Activated CD8-positive, alpha-beta memory T cell treated with anti-CD3 and anti-CD28 coated beads for 4 hours (primary cell): ENCODE measurements at regions not wholly inside any gene's neighbourhood (a gene's known extent, or its start where the extent isn't known, plus 50 kb on each side); places are given as distances from the start of the nearest gene placed in this dataset.
"Not testable (repeated sequence)": the region's sequence is repeated elsewhere in the genome, so short reads cannot be mapped to it uniquely, and the experiment has no call there.

Experiments used
- DNase-seq, 2 donors: peaks; one replicate each; pipeline ENCODE4 v3.0.0-alpha.2; 2020; ENCODE audit warnings: low read depth in 2 of 2

DNA sequence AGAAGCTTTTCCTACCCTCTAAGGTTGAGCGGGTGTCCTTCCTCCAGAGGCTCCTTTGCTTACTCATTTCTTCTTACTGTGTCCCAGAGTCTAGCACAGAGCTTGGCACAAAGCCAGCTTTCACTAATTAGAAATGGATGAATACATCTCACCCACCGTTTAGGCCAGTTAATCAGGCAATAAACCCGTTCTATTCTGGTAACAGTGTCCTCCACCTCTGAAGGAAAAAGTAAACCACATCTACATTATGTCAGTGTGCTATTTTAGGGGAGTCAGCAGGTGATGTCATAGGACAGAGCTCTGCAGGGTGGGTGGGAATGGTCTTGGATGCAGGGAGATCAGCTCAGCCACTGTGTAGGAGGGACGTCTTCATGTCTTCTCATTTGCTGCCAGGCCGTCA lies 109.2 kb downstream of the OSTF1 start:
- DNase-seq, result no peak

DNA sequence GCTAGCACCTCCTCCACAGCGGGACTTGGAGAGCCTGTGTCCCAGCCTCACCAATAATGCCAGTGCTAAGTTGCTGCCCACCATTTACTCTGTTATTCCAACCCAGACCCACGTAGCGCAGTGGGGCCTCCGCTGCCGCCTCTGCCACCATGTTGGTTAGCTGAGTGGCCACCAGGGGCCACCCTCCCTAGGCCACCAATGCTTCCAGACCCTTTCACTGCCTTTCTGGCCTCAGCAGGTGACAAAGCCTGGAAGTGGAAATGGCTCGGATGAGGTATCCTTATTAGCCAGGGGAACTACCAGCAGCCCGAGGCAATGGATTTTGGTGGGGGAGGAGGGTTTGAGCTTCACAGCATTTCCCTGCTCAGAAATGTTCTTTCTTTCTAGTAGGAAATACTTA lies 110.1 kb downstream of the OSTF1 start:
- DNase-seq, result no peak

DNA sequence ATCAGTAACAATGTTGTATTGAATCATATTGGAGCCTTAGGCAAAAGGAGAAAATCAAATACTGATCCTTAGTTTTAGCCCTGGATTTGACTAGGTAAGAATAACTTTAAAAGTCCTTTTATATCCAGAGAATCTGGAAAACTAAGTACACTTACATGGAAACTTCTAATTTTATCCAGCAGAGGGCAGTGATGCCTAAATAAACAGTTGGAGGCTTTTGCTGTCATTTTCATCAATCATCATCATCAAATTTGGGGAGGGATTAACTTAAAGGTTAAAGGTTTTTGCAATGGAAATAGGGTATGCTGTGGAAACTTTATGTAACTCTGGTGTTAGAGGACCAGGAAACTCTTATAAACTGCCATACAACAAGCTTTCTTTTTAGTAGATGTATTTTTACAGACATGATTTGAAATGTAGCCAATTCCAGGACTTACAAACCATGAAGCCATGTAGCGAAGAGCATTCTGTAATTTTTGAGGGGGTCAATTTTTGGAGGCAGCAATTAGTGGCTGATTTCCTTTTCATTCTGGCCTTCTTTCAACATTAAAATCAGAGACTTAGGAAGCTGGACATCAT lies 112.7 kb downstream of the OSTF1 start:
- no peak for DNase-seq

DNA sequence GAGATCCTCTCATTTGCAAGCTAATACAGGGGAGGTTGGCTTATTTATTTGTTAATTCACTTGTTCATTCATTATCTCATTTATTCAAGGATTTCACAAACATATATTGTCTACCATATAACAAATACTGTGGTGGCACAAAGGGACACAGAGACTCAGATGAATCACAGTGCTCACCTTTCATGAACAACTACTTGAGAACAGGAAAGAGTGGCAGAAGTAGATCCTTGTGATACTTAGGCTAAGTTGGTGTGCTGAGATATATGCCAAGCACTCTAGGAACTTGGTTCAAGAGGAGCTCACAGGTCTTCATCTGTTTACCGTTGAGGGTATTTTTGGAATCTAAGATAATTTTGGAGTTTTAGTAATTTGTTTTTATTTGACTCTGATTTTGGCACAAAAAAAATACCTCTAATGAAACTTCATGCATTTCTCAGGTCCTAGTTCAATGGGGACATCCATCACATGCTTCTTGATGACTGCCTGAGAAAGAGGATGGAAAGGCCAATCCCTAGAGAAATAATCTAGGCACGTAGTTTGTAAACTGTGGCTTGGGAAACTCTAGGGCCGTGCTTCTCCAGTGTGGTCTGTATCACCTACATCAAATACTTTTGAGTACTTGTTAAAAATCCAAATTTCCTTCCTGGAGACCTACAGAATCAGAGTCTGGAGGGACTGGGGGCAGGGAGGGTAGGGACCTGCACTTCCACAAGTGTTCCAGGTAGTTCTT lies 113.3 kb downstream of the OSTF1 start:
- no peak for DNase-seq

DNA sequence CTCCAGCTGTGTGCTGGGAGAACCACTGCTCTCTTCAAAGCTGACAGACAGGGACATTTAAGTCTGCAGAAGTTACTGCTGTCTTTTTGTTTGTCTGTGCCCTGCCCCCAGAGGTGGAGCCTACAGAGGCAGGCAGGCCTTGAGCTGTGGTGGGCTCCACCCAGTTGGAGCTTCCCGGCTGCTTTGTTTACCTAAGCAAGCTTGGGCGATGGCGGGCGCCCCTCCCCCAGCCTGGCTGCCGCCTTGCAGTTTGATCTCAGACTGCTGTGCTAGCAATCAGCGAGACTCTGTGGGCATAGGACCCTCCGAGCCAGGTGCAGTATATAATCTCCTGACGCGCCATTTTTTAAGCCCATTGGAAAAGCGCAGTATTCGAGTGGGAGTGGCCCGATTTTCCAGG lies 119.7 kb downstream of the OSTF1 start:
- DNase-seq, result not testable (repeated sequence)

DNA sequence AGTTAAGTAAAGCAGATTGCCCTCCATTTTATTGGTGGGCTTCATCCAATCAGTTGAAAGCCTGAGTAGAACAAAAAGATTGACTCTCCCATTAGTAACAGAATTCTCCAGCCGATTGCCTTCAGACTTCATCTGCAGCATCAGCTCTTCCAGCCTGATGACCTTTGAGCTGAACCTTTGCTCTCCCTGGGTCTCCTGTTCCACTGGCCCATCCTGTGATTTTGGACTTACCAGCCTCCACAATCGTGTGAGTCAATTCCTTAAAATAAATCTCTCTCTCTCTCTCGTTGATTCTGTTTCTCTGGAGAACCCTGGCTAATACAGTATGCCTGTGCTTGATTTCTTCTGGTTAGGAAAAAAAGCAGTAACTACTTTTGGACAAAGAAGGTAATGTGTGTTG lies 121.9 kb downstream of the OSTF1 start:
- no peak for DNase-seq

DNA sequence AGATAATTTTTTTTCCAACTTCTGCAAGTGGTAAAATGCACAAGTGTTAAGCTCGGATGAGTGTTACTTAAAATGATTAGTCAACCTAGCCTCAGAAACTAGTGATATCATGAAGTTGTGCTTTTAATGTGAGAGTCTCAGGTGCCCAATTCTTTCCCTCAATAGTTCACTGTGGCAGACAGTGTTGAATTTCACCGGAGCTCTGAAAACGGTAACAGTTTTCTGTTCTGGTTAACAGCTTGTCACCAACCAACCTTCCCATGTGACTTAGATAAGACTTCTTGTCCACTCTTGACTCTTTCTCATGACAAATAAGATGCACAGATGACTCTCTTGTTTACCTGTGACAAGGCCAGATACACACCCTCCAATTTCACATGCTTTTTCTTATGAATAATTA lies 125.5 kb downstream of the OSTF1 start:
- no peak for DNase-seq

DNA sequence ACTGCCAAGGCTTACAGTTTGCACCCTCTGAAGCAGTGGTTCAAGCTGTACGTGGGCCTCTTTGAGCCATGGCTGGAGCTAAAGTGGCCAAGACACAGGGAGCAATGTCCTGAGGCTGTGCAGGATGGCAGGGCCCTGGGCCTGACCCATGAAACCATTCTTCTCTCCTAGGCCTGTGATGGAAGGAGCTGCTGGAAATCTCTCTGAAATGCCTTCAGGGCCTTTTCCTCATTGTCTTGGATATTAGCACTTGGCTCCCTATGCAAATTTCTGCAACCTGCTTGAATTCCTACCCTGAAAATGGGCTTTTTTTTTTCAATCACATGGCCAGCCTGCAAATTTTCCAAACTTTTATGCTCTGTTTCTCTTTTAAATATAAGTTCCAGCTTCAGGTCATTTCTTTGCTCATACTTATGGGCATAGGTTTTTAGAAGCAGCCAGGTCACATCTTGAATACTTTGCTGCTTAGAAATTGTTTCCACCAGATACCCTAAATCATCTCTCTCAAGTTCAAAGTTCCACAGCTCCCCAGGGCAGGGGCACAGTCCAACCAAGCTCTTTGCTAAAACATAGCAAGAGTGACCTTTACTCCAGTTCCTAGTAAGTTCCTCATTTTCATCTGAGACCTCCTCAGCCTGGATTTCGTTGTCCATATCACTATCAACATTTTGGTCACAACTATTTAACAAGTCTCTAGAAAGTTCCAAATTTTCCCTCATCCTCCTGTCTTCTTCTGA lies 138.3 kb downstream of the OSTF1 start:
- DNase-seq, result no peak

DNA sequence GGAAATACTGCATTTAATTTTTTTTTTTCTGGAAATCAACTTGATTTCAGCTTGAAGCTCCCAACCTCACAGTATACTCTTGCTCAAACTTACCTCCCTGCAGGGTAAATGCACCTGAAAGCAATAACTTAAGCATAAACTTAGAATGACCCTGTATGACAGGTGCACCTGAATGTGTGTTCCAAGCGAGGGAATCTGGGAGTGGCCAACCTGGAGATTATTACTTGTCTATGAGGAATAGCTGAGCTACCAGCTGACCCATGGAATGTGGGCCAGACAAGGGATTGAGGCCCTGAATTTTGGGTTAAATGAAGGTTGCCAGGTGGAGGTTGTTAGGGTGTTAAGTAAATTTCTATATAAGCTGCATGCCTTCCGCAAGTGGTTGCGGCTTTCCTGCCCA lies 140.6 kb downstream of the OSTF1 start:
- DNase-seq, result no peak

DNA sequence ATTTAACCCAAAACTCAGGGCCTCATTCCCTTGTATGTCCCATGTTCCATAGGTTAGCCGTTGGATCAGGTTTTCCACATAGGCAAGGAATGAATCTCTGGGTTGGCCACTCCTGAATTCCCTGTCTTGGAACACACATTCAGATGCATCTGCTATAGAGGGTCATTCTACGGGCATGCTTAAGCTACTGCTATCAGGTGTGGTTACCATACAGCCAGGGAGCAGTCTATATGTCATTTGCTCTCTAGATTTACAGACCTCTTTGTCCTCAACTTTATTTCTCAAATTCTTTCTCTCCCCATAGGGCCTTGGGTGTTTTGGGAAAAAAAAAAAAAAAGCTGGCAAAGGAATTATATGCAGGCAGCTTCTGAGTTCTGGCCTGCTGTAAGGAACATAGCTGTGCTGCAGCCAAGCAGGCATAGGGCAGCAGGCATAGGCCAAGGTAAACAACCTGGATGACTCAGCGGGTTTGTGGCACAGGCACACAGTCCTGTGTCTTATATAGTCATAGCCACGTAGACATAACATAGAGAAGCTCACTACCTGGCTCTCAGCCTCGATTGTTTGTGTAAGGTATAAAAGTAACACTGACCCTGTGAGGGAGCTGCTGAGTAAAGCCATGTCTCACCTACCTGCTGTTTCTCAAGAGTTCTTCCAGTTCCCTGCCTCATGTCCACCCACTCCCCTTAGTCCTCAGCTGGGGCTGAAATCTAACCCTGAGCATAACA lies 141.5 kb downstream of the OSTF1 start:
- DNase-seq, result no peak

DNA sequence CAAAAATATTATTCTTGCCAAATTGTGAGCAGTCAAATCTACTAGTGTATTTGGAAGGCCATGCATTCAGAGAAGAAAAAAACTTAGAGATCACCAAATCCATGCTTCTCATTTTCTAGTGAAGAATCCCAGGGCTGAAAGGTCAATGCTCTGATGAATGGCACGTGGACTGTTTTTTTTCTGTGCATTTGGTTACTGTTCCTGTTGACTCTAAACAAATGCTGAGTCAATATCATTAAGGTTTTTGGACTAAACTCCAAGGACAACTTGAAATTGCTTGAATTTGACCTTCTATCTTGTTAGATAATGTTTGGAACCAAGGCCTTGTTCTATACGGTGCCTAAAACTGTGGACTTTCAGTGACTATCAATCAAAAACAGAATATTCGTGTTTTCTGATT lies 142.2 kb downstream of the OSTF1 start:
- DNase-seq, result no peak

DNA sequence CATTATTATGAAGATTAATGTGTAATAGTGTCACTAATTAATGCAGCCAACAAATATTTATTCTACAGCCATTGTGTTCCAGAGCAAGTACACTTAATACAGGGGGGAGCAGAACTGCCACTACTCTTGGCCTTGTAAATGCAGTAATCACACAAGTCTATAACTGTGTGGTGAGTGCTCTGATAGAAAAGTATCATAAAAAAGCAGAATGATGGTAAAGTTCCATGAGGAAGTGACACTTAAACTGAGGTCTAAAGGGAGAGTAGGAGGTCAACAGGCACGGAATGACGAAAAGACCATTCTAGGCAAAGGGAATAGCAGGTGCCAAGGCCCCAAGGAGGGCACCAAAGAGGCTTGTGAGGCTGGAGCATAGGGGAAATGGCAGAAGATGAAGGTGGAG lies 142.9 kb downstream of the OSTF1 start:
- no peak for DNase-seq

DNA sequence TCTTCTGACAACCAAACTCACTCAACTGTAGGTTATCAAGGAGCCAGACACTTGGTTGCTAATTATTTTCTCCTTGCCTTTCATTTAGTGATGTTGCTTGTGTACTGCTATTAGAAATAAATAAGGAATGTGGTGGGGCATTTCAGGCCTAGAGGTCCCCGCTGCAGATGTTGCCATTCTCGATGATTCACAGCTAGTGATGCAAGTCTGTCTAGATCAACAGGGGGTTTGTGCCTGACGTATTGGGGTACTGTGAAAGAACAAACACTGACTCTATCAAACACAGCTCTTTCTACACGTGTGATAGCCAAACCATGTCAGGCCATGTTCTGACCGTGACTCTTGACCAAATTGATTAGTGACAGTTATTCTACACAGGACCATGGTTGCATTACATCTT lies 144.7 kb downstream of the OSTF1 start:
- DNase-seq, result no peak

DNA sequence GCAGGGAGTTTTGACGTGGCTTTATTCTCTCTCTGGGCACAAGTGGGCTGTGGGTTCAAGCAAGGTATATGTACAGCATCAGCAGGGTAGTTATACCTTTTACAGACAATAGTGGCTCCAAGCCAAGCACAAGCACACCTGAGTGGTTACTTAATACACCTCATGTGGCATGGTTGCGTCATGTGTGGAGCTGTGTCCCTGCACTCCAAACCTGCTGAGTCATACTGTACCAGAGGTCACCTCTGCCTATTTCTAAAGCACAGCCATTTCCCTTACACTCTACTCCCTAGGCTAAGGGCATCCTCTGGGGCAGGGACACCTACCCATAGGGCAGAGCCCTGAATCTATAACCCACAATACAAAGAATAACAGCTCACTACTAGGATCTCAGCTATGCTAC lies 147.3 kb downstream of the OSTF1 start:
- DNase-seq, result no peak

DNA sequence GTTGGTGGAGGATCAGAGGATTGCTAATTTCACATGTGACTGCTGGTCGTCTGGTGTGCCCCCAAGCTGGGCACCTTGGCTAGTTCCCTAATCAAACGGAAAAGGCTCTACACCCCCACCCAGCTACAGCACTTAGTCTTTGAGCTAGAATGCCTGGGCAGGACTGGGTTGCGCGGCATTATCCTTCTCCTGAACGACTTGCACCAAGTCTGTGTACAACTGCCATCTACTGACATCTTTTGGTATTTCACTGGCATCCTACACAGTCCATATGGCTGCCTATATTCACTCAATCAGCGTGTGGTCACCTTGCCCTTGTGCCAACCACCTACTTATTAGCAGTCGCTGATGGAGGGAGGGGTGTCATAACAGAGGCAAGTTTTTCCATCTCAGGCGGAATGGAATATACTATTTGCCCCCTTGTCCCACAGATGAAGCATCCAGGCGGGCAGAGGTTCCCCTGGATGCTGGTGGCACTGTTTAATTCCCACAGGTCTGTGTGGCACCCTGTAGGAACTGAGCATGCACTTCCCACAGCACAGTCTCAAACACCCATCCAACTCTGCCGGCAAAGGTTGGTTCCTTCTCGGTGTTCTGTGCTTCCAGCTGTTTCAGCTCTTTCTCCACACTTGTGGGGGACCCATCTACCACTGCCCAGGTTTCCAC lies 150.1 kb downstream of the OSTF1 start:
- DNase-seq, result peak in 1 of 2 donors; percentile 3

DNA sequence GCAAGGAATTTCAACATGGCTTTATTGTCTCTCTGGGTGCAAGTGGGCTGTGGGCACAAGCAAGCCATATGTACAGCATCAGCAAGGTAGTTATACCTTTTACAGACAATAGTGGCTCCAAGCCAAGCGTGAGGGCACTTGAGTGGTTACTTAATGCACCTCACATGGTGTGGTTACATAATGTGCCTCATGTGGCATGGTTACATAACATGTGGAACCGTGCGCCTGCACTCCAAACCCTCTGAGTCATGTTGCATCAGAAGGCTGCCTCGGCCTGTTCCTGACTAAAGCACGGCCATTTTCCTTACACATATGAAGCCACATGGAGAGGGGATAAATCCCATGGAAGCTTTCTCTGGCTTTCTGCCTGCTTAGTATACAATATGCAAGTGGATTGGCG lies 150.9 kb downstream of the OSTF1 start:
- no peak for DNase-seq

DNA sequence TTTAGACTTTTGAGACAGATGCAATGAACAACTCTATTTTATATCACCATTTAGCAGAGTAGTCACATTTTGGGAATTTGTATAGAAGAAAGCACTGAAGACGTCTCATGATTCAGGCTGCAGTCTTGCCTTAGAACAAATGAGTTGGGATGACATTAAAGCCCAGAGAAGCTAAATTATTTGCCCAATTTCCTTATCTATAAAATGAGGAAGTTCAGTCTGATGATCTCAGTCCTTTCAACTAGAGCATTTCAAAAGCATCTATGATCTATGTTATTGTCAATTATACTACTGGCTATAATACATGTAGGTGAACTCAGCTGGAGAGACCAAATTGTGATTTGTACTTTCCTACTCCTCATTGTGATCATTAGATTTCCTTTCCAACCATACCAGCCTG lies 154.1 kb downstream of the OSTF1 start:
- no peak for DNase-seq

DNA sequence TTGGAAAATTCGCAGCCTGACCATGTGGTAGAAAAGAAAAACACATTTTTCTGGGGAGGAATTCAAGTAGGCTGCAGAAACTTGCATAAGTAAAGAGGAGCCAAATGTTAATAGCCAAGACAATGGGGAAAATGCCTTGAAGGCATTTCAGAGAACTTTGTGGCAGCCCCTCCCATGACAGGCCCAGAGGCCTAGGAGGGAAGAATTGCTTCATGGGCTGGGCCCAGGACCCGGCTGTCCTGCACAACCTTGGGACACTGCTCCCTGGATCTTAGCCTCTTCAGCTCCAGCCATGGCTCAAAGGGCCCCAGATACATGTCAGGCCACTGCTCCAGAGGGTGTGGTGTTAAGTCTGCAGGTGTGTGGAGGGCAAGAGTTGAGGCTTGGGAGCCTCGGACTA lies 158.6 kb downstream of the OSTF1 start:
- no peak for DNase-seq

DNA sequence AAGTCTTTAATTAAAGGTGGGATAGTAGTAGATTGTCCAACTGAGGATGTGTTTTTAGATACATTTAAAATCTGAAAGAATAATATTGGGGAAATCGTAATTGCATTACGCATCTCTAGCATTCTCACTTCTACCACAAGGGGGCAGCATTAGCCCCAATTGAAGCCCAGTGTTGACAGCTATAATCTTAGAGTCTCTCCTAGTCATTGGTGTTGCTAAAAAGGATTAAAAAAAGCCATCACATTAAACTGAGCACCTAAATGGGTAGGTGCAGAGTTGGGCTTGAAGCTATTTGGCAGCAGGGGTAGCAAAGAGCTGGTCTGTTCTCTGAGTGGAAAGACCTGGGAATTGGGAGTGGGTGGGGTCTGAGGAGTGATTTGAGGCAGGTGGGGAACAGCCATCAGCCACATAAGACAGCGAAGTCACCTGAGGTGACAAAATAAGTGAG lies 177.2 kb downstream of the OSTF1 start:
- peak in 1 of 2 donors; percentile 6 for DNase-seq

DNA sequence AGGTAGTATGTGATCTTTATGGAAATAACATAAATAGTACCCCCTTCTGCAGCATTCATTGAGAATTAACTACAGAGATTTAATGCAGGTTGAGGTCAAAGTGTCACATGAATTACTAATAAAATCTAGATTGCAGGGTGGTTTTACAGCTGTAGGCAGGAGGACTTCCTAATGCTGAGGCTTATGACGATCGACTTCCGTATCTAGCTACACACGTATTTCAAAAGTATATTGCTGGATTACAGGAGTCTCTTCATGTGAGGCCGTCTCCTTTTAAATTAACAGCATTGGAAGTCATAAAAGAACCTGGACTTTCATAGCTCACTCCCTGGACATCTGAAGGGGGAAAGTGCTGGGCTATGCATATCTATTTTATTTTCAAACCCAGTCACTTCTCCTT lies 180.9 kb downstream of the OSTF1 start:
- no peak for DNase-seq

DNA sequence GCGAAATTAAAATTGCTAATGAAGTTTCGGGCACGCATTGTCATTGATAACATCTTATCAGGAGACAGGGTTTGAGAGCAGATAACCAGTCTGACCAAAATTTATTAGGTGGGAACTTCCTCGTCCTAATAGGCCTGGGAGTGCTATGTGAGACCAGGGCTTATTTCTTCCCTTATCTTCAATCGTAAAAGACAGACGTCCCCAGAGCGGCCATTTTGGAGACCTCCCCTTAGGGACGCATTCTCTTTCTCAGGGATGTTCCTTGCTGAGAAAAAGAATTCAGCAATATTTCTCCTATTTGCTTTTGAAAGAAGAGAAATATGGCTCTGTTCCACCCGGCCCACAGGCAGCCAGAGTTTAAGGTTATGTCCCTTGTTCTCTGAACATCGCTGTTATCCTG lies 184.7 kb downstream of the OSTF1 start:
- not testable (repeated sequence) for DNase-seq

DNA sequence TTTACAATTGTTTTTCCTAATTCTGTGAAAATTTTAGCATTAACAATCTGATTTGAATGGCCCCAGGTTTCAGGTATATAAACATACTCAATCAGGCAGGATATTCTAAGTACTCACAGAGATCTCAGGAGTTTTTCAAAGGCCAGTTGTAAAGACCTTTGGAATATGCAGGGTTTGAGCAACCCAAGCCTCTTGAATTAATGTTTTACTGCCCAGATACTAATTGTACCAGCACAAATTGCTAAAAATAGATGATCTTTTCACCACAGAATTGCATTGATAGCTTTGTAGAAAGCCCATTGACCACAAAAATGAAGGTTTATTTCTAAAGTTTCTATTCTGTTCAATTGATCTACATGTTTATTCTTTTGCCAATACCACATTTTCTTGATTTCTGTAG lies 186.5 kb downstream of the OSTF1 start:
- no peak for DNase-seq
